MCF 10A (cell line): ENCODE measurements at regions not wholly inside any gene's neighbourhood (a gene's known extent, or its start where the extent isn't known, plus 50 kb on each side); places are given as distances from the start of the nearest gene placed in this dataset.

Source experiments
- BruUV-seq: library from RNA; stranded (reverse); fragments of 400-500 nt; replicated peaks from 2 replicates; lab custom pipeline; 2021; lab: Mats Ljungman, UMichigan
- CTCF ChIA-PET: fragments of 300-600 bp; sonication (Branson Sonifier 250); formaldehyde crosslinking; extraction: SDS; loops from one replicate; lab custom pipeline; 2021; ENCODE audit warnings: antibody characterized with exemption, inconsistent platforms; lab: Yijun Ruan, JAX
- POLR2A ChIA-PET: fragments of 300-600, 350-650 bp; sonication (Branson Sonifier 250); formaldehyde crosslinking; extraction: SDS; loops from one replicate; lab custom pipeline; 2020; ENCODE audit warnings: antibody characterized with exemption, inconsistent platforms; lab: Yijun Ruan, JAX
- DNase-seq: peaks from one replicate; pipeline ENCODE4 v3.0.0-alpha.2; 2018; ENCODE audit not compliant: unreplicated experiment
- H3K27ac Mint-ChIP-seq: one replicate; pipeline ENCODE4 v1.8.0; 2022; ENCODE audit warnings: mild to moderate bottlenecking, low read depth, mixed read lengths; ENCODE audit not compliant: unreplicated experiment
- H3K27me3 Mint-ChIP-seq: one replicate; pipeline ENCODE4 v1.8.0; 2022; ENCODE audit warnings: mixed read lengths; ENCODE audit not compliant: insufficient read depth, unreplicated experiment
- H3K36me3 Mint-ChIP-seq: one replicate; pipeline ENCODE4 v1.8.0; 2022; ENCODE audit warnings: mild to moderate bottlenecking, moderate library complexity, mixed read lengths; ENCODE audit not compliant: insufficient read depth, unreplicated experiment
- H3K4me1 Mint-ChIP-seq: one replicate; pipeline ENCODE4 v1.8.0; 2022; ENCODE audit warnings: mixed read lengths; ENCODE audit not compliant: insufficient read depth, unreplicated experiment
- H3K4me3 Mint-ChIP-seq: one replicate; pipeline ENCODE4 v1.8.0; 2022; ENCODE audit warnings: mild to moderate bottlenecking, moderate library complexity, mixed read lengths; ENCODE audit not compliant: unreplicated experiment
- H3K9me3 Mint-ChIP-seq: one replicate; pipeline ENCODE4 v1.8.0; 2022; ENCODE audit warnings: mixed read lengths; ENCODE audit not compliant: unreplicated experiment
- intact Hi-C: fragments of 100-400 bp; cut with micrococcal nuclease; formaldehyde crosslinking; loops from 2 replicates; pipeline ENCODE4 v1.14.1; 2022
- TF ChIP-seq, protein P1 (sequence below): fragments of 200-600 bp; IDR thresholded peaks from one replicate; pipeline ENCODE4 v1.8.0; 2022; ENCODE audit warnings: antibody characterized with exemption, mild to moderate bottlenecking; ENCODE audit not compliant: unreplicated experiment

DNA sequence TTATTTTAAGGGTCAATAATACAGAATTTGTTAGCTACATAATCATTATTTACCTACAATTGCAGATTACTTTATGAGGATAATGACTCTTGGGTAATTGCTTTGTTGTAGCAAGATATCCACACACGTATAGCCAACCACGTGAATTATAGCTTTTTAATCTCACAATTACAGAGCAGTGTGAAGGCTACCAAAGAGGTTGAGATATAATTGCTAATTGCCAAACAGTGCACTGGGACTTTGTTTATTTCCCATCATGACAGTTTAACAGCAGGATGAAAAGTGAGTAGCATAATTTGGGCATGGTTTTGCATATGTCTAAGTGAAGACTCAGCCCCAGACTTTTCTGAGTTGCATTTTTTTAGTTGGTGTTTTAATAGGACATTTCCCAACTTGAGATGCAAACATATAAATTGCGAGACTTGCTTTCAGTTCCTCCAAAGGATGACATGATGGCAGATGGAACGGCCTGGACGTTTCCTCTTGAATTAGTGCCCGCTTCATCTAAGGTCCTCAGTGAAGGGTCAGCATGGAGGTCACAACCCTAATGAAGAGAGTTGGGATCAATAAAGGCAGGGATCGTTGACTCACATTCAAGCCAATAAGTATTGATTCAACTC lies 180.7 kb upstream of the GPR26 start:
- intact Hi-C loops, result no loop called here
- Mint-ChIP-seq H3K36me3 (no peaks in the 10 kb centered on the region), H3K27me3 (no peaks in the 10 kb centered on the region), H3K4me3 (no peak overlapping the region), H3K27ac (no peak overlapping the region), H3K4me1 (peaks cover 6% of the 10 kb centered on the region), H3K9me3 (no peaks in the 10 kb centered on the region)
- POLR2A ChIA-PET, result no interaction called here
- no TSS peak for BruUV-seq
- no peak for DNase-seq
- TF ChIP-seq, protein P1, sequence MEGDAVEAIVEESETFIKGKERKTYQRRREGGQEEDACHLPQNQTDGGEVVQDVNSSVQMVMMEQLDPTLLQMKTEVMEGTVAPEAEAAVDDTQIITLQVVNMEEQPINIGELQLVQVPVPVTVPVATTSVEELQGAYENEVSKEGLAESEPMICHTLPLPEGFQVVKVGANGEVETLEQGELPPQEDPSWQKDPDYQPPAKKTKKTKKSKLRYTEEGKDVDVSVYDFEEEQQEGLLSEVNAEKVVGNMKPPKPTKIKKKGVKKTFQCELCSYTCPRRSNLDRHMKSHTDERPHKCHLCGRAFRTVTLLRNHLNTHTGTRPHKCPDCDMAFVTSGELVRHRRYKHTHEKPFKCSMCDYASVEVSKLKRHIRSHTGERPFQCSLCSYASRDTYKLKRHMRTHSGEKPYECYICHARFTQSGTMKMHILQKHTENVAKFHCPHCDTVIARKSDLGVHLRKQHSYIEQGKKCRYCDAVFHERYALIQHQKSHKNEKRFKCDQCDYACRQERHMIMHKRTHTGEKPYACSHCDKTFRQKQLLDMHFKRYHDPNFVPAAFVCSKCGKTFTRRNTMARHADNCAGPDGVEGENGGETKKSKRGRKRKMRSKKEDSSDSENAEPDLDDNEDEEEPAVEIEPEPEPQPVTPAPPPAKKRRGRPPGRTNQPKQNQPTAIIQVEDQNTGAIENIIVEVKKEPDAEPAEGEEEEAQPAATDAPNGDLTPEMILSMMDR, result no peak
- CTCF ChIA-PET, result interaction anchor here (0.6 kb wide), 1 partner anchor 148 kb away, joined by 3 read pairs; no protein-coding TSS in a partner anchor

DNA sequence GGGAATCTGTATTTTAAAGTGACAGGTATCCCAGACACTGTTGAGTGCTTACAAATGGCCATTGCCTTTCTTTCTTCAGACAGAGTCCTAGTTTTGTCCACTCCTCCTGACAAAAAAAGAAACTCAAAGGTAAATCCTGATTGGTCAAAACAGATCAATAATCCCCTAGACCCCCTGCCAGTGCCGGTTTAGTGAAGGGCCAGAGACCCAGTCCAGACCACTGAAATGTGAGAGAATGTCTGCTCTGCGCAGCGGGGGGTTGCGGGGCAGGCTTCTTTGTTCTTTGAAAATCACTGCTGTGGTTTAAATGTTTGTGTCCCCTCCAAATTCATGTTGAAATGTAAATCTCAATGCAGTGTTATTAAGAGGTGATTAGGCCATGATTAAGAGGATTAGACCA lies 177.7 kb upstream of the GPR26 start:
- BruUV-seq, result no TSS peak
- Mint-ChIP-seq H3K9me3 (no peaks in the 10 kb centered on the region), H3K4me1 (peaks cover 6% of the 10 kb centered on the region), H3K36me3 (no peaks in the 10 kb centered on the region), H3K27me3 (no peaks in the 10 kb centered on the region), H3K27ac (no peak overlapping the region), H3K4me3 (no peak overlapping the region)
- TF ChIP-seq, protein P1, result no peak
- intact Hi-C loops, result no loop called here
- CTCF ChIA-PET, result interaction anchor here (0.7 to 1.3 kb wide), 2 partner anchors 9 to 70 kb away, joined by 3 to 5 read pairs; no protein-coding TSS in a partner anchor
- POLR2A ChIA-PET, result no interaction called here
- DNase-seq, result no peak

DNA sequence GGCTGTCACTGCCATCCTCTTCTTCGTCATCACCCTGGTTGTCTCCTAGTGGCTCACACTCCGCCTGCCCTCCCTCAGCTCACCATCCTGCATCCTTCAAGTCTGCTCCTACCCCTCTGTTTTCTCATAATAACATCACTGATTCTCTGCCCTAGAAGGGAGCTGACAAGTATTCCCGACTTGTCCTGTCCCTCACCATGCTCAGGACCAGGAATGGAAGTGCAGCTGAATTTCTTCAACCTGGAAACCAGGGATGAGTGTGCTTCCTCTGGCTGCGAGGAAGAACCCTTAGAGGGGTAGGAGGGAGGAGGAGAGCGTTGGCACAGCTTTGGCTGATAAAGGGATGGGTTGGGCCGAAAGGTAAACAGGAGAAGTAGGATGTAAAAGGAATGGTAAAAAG lies 174.8 kb upstream of the GPR26 start:
- Mint-ChIP-seq H3K4me3 (no peak overlapping the region), H3K9me3 (no peaks in the 10 kb centered on the region), H3K27ac (no peak overlapping the region), H3K27me3 (no peaks in the 10 kb centered on the region), H3K36me3 (no peaks in the 10 kb centered on the region), H3K4me1 (peaks cover 5% of the 10 kb centered on the region)
- ChIA-PET POLR2A (interaction anchor here (0.6 to 1.0 kb wide), 2 partner anchors 12 to 788 kb away, joined by 3 to 4 read pairs; no protein-coding TSS in a partner anchor), CTCF (no interaction called here)
- TF ChIP-seq, protein P1, result no peak
- intact Hi-C loops, result no loop called here
- BruUV-seq, result no TSS peak
- no peak for DNase-seq

DNA sequence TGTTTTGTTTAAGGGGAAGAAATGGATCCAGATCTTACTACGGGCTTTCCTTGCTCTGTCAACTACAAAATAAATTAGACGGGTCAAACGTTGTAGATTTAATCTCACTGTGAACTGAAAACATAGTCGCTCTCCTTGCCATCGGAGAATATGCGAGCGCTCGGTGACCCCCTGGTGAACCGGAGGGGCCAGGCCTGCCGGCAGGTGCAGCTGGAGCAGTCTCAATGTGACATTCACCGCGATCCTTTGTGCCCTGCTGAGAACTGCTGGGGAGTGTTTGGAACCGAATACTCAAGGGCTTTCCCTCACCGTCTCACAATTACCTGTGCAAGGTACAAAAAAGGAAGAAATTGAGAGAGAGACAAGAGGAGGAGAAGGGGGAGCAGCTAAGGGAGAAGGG lies 174.1 kb upstream of the GPR26 start:
- H3K27me3 Mint-ChIP-seq, result no peaks in the 10 kb centered on the region
- CTCF ChIA-PET, result no interaction called here
- H3K27ac Mint-ChIP-seq, result no peak overlapping the region
- DNase-seq, result no peak
- no TSS peak for BruUV-seq
- TF ChIP-seq, protein P1, result no peak
- no peaks in the 10 kb centered on the region for H3K4me1 Mint-ChIP-seq
- H3K9me3 Mint-ChIP-seq, result no peaks in the 10 kb centered on the region
- intact Hi-C loops, result no loop called here
- H3K36me3 Mint-ChIP-seq, result no peaks in the 10 kb centered on the region
- no peak overlapping the region for H3K4me3 Mint-ChIP-seq
- POLR2A ChIA-PET, result interaction anchor here (0.6 to 1.0 kb wide), 2 partner anchors 11 to 788 kb away, joined by 3 to 4 read pairs; no protein-coding TSS in a partner anchor
